GM19463 (cell line): ENCODE measurements at regions not wholly inside any gene's neighbourhood (a gene's known extent, or its start where the extent isn't known, plus 50 kb on each side); places are given as distances from the start of the nearest gene placed in this dataset.

Experiments used
- ATAC-seq: cut with Tn5 transposase; IDR thresholded peaks from one replicate; pipeline ENCODE4 v1.9.1; 2021; ENCODE audit warnings: mild to moderate bottlenecking, moderate library complexity; ENCODE audit not compliant: unreplicated experiment

DNA sequence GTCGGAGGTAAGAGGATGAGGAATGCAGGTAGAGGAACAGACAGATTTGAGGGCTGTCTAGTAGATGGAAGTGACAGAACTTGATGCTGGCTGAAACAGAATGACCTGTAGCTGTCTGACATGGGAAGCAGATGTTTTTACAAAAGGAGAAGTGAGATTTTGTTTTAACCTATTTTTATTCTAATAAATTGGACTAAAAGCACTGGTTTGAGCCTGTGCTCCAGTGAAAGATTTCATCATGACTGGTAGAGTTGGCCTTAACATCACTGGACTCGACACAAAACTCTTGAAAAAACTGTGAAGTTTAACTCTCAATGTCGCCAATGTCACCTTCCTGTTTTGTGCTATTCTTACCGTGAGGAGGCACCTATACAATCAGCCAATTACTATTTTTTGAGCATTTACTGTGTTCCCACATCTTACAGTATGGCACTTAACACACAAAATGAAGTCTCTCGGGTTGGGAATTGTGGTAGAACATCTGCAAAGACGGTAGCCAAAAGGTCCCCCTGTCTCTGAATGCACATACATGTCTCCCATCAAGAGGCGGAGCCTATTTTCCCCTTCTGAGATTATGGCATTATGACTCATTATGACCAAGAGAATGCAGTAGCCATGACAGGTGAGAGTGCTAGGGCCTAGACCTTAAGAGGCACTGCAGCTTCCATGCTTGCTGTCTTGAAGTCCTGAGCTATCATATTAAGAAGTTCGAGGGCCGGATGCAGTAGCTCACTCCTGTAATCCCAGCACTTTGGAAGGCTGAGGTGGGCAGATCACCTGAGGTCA is 93.2 kb downstream of the FOXF2 start:
- peak; percentile 70 for ATAC-seq

DNA sequence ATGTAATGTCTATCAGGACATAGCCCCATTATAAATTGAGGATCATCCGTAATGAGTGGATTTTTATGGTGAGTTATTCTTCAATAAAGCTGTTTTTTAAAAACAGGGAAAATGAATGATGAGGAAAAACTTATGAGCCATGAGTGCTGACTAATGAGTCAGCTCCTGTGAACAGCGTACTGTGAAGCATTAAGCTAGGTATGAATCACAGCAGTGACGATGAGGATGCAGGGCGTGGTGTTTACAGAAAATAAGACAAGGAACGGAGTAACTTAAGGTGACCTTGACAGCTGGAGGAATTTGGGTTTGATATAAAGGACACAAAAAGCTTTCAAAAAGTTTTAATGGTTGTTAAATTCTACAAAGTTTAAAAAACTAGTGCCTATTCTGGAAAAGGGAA is 96.3 kb downstream of the FOXF2 start:
- ATAC-seq = no peak

DNA sequence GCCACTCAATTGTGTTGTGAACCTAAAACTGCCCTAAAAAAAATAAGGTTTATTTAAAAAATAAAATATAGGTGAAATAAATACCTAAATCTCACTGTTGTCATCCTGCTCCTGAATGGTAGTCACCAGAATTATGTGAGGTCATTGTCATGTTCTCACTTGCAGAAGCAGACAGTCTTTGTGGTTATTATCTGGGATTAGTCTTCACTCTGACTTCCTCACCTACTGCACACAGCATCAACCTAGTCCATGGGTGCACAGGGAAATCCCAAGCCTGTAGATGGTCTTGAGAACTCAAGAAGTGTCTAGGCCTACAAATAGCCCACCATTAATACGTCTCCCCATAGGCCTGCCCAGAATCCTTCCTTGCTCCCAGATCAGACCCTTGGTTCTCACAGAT is 97.0 kb downstream of the FOXF2 start:
- no peak for ATAC-seq

DNA sequence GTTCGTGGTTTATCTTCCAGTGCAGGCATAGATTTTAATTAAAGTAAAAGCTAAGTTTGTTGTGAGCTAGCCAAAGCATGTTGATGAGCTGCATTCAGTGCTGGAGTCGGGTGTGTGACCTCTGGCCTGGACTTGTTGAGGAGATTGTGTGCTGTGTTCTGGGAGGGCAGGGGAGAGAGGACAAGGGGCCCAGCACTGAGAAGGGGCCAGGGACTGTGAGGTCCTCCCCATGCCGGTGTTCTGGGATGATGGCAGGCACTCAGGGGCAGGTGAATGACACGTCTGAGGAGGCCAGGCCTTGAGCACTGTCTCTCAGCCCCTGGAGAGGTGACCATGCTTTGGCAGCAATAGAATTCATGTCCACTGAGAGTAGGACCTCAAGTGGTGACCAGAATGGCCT is 97.9 kb downstream of the FOXF2 start:
- ATAC-seq = no peak

DNA sequence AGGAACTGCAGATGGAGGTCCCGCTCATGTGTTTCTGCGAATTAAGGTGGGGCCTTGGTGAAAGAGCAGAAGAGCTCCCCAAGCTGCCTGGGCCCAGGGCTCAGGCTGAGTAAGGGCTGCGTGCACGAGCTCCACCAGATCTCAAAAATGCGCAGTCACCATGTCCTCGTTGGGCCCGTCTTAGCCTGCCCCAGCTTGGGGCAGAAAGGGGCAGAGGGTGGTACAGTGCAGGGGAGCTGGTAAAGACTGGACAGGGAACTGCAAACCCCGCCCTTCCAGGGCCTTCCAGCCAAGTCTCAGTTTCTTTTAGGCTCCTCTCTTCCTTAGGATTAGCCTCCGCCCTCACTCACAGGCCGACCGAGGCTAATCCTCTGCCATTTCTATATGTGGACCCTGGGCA is 101.6 kb downstream of the FOXF2 start:
- no peak for ATAC-seq

DNA sequence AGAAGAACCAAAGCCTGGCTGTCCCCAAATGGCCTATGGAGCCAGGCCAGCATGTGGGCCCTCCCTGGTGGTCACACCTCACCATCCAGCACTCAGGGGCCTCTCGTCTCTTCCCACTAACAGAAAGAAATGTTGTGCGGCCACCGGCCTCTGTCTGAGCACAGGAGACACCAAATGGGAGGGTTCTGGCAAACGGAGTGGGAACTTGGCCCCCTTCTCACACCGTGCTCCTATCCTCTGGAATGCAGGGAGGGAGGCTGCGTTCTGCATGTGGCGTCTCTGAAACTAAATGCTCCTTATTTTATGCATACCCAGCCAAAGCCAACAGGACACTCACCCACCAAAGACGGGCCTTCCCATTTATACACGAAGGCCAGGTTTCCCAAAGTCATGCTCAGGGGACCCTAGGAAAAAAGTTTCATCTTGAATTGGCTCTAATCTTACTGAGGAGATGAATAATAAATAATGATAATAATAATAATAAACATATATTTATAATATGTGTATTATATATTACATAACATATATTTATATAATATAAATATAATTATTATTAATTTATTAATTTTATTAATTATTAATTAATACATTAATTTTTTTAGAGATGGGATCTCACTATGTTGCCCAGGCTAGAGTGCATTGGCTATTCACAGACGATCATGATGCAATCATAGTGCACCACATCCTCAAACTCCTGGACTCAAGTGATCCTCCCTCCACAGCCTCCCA is 102.4 kb downstream of the FOXF2 start:
- ATAC-seq = no peak

DNA sequence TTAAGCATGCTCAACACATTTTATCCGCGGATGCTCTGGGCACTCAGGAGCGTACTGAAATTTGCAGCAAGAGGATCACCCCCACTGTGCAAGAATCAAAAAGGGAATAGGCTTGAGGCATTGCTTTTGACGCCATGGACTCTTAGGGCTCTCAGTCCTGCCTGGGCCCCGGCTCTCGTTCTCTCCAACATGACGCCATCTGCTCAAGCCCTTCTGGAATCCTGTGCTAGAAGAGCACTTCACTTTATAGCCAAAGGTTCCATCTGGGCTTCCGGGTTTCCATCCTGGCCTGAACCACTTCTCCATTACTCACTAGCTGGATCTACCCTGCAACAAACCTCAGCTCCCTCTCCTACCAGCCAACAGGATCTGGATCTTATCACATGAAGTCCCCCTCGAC is 105.3 kb downstream of the FOXF2 start:
- ATAC-seq = no peak

DNA sequence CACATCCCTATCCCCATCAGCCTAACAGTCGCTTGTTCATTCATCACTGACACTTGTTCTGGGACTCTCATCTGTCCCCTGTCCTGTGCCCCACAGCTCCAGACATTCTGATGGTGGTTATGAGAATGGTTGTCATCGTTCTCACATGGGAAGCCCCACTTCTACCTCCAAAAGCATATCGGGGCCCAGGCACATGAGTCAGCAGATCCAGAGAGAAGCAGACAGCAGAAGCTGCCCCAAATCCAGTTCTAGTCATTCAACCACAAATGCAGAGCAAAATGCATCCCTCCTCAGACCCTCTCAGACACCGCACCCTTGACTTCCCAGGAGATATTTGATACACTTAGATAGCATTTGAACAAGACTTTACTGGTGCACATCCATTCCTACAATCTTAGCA is 106.0 kb downstream of the FOXF2 start:
- no peak for ATAC-seq

DNA sequence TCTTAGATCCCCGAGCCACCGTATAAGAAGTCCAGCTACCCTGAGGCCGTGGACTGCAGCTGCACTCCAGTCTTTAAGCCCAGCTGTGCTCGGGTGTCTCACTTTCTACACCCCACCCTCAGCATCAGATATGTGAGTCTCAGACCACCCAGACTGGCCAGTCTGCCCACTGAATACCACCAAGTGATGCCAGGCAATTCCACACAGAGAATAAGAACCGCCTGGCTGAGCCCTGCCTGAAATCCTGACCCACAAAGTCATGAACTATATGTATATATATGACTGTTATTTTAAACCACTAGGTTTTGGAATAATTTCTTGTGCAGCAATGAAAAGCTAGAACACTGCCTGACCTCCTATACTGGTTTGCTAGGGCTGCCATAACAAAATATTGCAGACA is 106.7 kb downstream of the FOXF2 start:
- ATAC-seq = no peak

DNA sequence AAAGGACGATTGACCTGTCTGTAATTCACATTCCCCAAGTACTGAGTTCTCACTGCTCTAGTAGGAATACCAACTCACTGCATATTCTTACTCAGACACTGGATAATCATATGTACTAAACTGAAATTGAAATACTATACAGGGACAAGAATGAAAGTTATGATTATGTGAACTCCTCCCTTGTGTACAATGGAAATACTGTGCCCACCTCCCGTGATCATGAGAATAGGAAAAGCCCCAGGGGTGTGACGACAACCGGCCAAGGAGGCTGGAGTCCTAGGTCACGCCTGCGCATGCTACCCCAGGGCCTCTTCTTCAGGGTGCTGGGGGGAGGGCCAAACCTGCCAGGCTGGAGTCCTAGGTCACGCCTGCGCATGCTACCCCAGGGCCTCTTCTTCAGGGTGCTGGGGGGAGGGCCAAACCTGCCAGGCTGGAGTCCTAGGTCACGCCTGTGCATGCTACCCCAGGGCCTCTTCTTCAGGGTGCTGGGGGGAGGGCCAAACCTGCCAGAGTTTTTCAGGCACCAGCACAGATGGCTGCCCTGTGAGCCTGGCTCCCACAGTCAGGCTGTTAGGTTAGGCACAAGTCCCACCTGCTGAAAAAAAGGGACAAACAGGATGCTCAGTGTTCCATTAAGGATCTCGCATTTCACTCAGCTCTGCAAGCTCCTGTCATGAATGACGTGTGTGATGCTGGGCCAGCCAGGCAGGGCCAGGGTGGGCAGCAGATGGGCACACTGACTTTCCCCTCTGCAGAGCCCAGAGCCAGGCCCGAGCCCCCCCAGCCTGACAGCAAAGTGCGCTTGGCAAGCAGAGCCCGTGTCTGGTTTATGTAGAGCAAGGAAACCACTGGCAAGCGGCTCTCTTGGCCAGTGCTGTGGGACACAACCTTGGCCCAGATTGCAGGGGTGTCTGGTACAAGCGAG is 107.7 kb downstream of the FOXF2 start:
- no peak for ATAC-seq

DNA sequence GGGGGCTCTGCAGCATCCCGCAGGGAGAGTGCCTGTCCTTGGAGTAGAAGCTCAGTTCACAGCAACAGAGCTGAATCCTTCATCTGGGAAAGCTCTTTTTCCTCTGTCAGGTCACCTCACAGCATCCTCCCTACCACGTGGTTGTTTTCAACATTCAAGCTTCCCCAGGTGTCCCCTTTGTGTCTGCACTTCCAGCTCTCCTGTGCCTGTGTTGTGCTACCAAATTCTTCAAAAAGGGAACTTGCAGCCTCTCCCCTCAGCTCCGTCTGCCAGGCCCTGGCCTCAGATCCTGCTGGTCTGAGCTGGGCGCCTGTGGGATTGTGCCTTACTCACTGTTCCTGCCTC is 108.4 kb downstream of the FOXF2 start:
- ATAC-seq = no peak

DNA sequence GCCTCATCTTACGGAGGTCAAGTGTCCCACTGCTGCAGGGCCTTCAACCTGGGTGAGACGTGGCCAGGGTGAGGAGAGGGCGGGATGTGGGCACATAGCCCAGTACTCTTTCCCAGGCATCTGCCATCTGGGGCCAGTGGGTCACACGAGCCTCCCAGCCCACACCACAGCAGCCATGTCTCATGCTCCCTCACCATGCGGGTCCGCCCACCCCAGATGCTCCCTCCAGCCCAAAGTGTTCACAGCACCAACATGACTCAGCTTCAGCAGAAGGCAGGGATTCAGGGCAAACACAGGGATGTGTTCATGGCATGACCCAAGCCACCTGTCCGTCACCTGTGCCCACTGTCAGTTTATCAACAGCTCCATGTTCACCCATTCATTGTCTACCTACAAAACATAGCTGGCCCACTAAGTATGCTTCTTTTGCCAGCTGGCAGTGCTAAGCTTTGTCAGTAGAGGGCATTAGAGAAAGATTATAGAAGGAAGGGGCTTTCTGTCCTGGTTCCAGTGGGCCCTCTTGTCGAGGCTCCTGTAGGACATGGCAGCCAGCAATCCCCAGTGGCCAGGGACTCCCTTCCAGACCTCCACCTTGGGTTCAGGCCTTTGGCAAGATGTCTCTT is 109.2 kb downstream of the FOXF2 start:
- ATAC-seq = no peak

DNA sequence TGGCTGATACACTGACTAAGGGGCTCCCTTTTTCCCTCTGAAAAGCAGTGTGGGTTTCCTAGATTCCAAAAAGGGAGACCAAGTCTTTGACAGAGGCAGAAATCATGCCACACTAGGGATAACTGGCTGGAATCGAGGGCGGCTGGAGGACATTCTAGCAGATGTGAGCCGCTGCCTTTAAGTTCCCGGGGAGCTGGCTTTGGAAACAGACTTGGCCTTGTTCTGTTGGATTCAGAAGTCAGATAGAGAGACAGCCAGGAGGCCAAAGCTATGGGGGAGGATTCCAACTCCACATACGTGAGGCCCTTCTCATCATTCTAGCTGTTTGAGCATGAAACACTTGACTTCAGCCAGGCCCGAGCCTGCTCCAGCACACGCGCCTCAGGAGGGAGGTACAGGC is 109.9 kb upstream of the FOXC1 start:
- no peak for ATAC-seq

DNA sequence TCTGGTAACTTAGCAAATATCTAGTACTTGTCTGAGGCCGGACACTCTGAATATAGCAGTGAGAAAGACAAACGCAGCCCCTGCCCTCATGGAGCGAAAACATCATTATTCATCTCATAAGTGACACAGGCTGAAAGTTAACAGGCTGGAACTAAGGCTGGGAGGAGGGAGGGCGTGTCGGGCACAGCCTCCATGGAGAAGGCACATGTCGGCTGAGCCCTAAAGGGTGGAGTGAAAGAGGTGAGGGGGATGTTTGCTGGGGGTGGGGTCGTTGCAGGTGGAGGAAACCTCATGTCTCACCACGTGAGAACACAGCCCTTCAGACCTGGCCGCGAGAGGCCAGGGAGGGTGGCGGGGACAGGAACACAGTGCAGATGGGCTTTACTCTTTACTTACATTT is 108.8 kb upstream of the FOXC1 start:
- ATAC-seq = no peak

DNA sequence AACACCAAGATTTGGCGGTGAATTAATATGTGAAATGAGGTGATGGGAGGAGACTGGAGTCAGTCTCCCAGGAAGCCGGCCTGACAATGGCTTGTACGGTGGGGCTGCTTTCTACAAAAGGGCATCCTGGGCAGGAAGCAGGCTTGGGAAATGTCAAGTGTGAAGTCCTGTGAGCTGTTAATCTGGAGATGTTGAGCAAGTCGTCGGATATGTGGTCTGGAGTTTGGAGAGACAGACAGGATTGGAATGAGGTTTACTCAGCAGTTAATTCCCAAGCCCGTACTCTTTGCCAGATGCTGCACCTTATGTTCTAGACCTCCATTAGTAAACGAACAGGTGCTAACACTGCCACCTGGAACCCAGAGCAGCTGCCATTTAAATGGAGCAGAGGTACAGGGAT is 107.7 kb upstream of the FOXC1 start:
- ATAC-seq = no peak

DNA sequence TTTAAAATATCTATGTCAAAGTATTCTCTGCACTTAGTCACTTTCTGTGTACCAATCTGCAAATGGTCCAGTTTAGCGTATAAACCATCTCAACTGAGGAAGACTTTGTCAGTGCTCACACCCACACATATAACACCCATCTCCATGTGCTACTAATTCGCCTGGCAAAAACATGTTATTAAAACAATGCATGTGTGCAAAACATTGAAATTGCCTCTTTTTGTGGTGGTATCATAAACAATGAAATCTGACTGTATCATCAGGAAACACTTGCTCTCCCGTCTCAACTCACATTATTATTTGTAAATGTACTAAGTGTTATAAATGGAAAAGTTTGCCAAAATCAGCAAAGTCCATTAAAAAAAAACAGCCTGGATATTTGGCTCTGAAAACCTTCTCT is 105.9 kb upstream of the FOXC1 start:
- no peak for ATAC-seq

DNA sequence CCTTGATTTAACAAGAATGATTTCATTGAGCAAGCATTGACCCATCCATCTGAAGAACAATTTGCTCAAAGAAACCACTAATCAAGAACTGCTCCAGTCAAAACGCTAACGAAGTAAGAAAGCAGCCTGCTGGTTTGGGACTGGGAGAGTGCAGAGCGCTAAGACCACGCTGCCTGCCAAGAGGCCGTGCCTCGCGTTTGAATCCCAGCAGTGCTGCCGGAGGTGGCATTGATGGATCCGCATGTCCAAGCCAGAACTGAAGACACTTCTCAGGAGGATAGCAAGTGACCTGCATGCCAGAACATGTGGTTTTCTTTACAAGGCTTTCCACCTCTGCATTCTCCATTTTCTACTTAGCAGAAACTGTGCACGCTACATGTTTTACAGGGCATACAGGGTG is 105.2 kb upstream of the FOXC1 start:
- no peak for ATAC-seq

DNA sequence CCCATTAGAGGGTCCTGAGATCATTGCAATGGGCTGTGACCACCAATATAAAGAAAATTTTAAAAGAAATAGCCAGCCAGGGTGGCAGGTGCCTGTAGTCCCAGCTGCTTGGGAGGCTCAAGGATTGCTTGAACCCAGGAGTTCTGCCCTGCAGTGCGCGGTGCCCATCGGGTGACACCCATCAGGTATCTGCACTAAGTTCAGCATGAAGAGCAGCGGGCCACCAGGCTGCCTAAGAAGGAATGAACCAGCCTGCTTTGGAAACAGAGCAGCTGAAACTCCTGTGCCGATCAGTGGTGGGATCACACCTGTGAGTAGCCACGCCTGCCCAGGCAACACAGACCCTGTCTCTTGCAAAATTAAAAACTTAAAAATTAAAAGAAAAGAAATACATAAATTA is 102.5 kb upstream of the FOXC1 start:
- ATAC-seq = no peak

DNA sequence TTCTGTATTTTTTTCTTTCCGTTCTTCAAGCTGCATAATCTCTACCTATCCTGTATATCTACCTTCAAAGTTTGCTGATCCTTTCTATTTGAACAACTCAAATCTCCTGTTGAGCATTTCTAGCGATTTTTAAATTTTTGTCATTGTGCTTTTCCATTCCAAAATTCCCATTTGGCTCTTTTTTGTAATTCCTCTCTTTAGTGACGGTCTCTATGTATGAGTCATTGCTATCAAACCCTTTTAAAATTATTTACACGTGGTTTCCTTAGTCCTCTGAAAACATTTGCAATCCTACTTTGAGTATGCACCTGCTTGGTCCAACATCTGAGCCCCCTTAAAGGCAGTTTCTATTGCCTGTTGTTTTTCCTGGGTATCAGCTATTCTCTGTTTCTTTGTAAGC is 100.5 kb upstream of the FOXC1 start:
- ATAC-seq = no peak

DNA sequence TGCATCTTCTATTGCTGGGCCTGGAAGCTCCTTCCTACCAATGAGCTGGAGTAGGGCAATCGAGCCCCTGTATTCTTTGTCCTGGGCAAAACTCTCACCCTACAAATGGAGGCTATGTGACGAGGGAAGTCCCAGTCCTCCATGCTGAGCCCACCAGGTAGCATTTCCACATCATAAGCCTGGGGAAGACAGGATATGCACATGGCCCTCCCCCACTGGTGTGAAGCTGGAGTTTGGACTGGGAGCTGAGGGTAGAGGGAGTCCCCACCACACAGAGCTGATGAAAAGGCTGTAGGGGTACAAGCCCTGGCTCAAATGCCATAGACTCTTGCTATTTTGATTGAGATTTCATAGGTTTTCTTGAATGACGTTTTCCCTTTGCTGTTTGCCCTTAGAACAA is 99.5 kb upstream of the FOXC1 start:
- no peak for ATAC-seq

DNA sequence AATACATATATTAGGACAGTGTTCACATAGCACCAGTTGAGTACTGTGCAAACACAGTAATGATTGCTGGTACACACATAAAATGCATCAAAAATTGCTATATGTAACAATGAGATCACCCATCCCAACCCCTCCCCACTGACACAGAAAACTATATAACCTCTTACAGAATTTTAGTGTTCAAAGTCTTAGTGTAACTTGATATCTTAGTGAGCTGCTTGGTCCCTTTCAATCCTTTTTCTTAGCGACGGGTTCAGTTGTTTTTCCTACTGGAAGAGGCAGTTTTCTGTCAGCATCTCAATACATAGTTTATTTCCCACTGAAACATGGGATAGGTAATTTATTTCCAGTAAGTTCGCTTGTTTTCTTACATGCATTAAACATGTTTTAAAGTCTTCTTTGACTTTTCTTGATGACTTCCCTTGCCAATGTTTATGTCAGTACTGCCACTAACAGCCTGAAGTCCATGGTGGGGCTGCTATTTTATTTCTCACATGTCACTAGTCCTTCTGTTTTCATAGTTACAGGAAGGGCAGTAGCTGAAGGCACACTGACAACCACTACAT is 96.4 kb upstream of the FOXC1 start:
- no peak for ATAC-seq
